Tibial artery (tissue), 4 donors: ENCODE measurements at regions not wholly inside any gene's neighbourhood (a gene's known extent, or its start where the extent isn't known, plus 50 kb on each side); places are given as distances from the start of the nearest gene placed in this dataset.

Experiments used
- DNase-seq, 2 donors: peaks; one replicate each; pipeline ENCODE4 v3.0.0-alpha.2; 2019
- H3K27ac ChIP-seq, 2 donors: fragments of 200-600 bp; sonication (generic) in 1 of 2; 1 replicate in 1 of 2; 2 replicates in 1 of 2; pipeline ENCODE4 v1.5.1; 2018 to 2019; ENCODE audit warnings: mild to moderate bottlenecking in 1 of 2
- H3K27me3 ChIP-seq, 2 donors: fragments of 200-600 bp; sonication (generic) in 1 of 2; one replicate each; pipeline versions ENCODE4 v1.5.1 to v1.6.0; 2016 to 2019
- H3K36me3 ChIP-seq, 3 donors: fragments of 200-600 bp; sonication (generic) in 2 of 3; one replicate each; pipeline ENCODE4 v1.5.1; 2016 to 2019; ENCODE audit warnings: mild to moderate bottlenecking in 2 of 3
- H3K4me1 ChIP-seq, 4 donors: fragments of 200-600 bp; sonication (generic) in 2 of 4; 1 replicate in 3 of 4; 2 replicates in 1 of 4; pipeline ENCODE4 v1.5.1; 2016 to 2019
- H3K4me3 ChIP-seq, 2 donors: fragments of 200-600 bp; sonication (generic) in 1 of 2; 1 replicate in 1 of 2; 2 replicates in 1 of 2; pipeline ENCODE4 v1.5.1; 2018 to 2019; ENCODE audit warnings: mild to moderate bottlenecking in 2 of 2
- H3K9me3 ChIP-seq, 3 donors: fragments of 200-600 bp; sonication (generic) in 1 of 3; one replicate each; pipeline ENCODE4 v1.5.1; 2016 to 2019
- CTCF ChIP-seq, 2 experiments: fragments of 200-600 bp in 1 of 2; fragments of 450-650 bp in 1 of 2; IDR thresholded peaks; one replicate each; pipeline ENCODE4 v1.5.1; 2017 to 2019; ENCODE audit warnings: antibody characterized with exemption in 2 of 2, mild to moderate bottlenecking in 1 of 2, moderate library complexity in 1 of 2
- intact Hi-C: fragments of 100-400 bp; cut with DNase I; formaldehyde crosslinking; loops from one replicate; pipeline ENCODE4 v1.15.0; 2023; ENCODE audit warnings: low total_unique reads

GRCh38 chr2:62334440-62335058 is 138.6 kb downstream of the B3GNT2 start:
- H3K27ac ChIP-seq, result no peak overlapping the region
- no peak overlapping the region for H3K4me3 ChIP-seq
- DNase-seq, result no peak
- intact Hi-C loops, result no loop called here
- no peaks in the 10 kb centered on the region for H3K27me3 ChIP-seq
- H3K36me3 ChIP-seq, result no peaks in the 10 kb centered on the region
- no peaks in the 10 kb centered on the region for H3K4me1 ChIP-seq
- H3K9me3 ChIP-seq, result no peaks in the 10 kb centered on the region
- no peak for TF ChIP-seq CTCF (IDR thresholded peaks at IDR 0.05)

GRCh38 chr2:62334009-62334408 is 138.1 kb downstream of the B3GNT2 start:
- Histone ChIP-seq H3K4me3 (no peak overlapping the region), H3K27ac (no peak overlapping the region), H3K36me3 (no peaks in the 10 kb centered on the region), H3K4me1 (no peaks in the 10 kb centered on the region), H3K27me3 (no peaks in the 10 kb centered on the region), H3K9me3 (no peaks in the 10 kb centered on the region)
- TF ChIP-seq CTCF (IDR thresholded peaks at IDR 0.05), result no peak
- DNase-seq, result no peak
- intact Hi-C loops, result no loop called here

- no peak for DNase-seq
- no peak for TF ChIP-seq CTCF (IDR thresholded peaks at IDR 0.05)
- Histone ChIP-seq H3K9me3 (no peaks in the 10 kb centered on the region), H3K27ac (no peak overlapping the region), H3K27me3 (no peaks in the 10 kb centered on the region), H3K36me3 (no peaks in the 10 kb centered on the region), H3K4me1 (no peaks in the 10 kb centered on the region), H3K4me3 (no peak overlapping the region)
- intact Hi-C loops, result no loop called here
Measured at GRCh38 chr2:62330959-62331358, 135.0 kb downstream of the B3GNT2 start.

- Histone ChIP-seq H3K36me3 (no peaks in the 10 kb centered on the region), H3K9me3 (peaks cover 0 to 6% (median 0%) of the 10 kb centered on the region in 3 donors), H3K4me1 (no peaks in the 10 kb centered on the region), H3K4me3 (no peak overlapping the region), H3K27me3 (no peaks in the 10 kb centered on the region), H3K27ac (no peak overlapping the region)
- no peak for DNase-seq
- TF ChIP-seq CTCF (IDR thresholded peaks at IDR 0.05), result no peak
- intact Hi-C loops, result no loop called here
Measured at GRCh38 chr2:62329797-62330196, 133.9 kb downstream of the B3GNT2 start.

GRCh38 chr2:62326735-62327134 is 130.8 kb downstream of the B3GNT2 start:
- DNase-seq, result no peak
- Histone ChIP-seq H3K27me3 (no peaks in the 10 kb centered on the region), H3K27ac (no peak overlapping the region), H3K4me1 (no peaks in the 10 kb centered on the region), H3K4me3 (no peak overlapping the region), H3K36me3 (no peaks in the 10 kb centered on the region), H3K9me3 (peaks cover 0 to 10% (median 0%) of the 10 kb centered on the region in 3 donors)
- intact Hi-C loops, result no loop called here
- no peak for TF ChIP-seq CTCF (IDR thresholded peaks at IDR 0.05)

GRCh38 chr2:62325398-62325797 is 129.5 kb downstream of the B3GNT2 start:
- Histone ChIP-seq H3K4me1 (no peaks in the 10 kb centered on the region), H3K27ac (no peak overlapping the region), H3K27me3 (no peaks in the 10 kb centered on the region), H3K4me3 (no peak overlapping the region), H3K36me3 (no peaks in the 10 kb centered on the region), H3K9me3 (peaks cover 0 to 10% (median 0%) of the 10 kb centered on the region in 3 donors)
- TF ChIP-seq CTCF (IDR thresholded peaks at IDR 0.05), result no peak
- intact Hi-C loops, result no loop called here
- DNase-seq, result no peak
